Esophagus squamous epithelium (tissue), 5 donors: ENCODE measurements at regions not wholly inside any gene's neighbourhood (a gene's known extent, or its start where the extent isn't known, plus 50 kb on each side); places are given as distances from the start of the nearest gene placed in this dataset.

Source experiments
- DNase-seq: peaks from one replicate; lab custom pipeline; 2025; lab: John Stamatoyannopoulos, UW
- H3K27ac ChIP-seq, 4 donors: fragments of 200-600 bp; sonication (generic); one replicate each; pipeline ENCODE4 v1.5.1; 2016 to 2019; ENCODE audit warnings: mild to moderate bottlenecking in 1 of 4
- H3K27me3 ChIP-seq, 4 donors: fragments of 200-600 bp; sonication (generic); 1 replicate in 3 of 4; 2 replicates in 1 of 4; pipeline versions ENCODE4 v1.5.1 to v1.6.0; 2017 to 2021; ENCODE audit warnings: antibody characterized with exemption in 1 of 4
- H3K36me3 ChIP-seq, 3 donors: fragments of 200-600 bp; sonication (generic); one replicate each; pipeline ENCODE4 v1.5.1; 2016 to 2019
- H3K4me1 ChIP-seq, 3 donors: fragments of 200-600 bp; sonication (generic); one replicate each; pipeline ENCODE4 v1.5.1; 2017 to 2019
- H3K4me3 ChIP-seq, 4 donors: fragments of 200-600 bp; sonication (generic); 1 replicate in 3 of 4; 2 replicates in 1 of 4; pipeline ENCODE4 v1.5.1; 2016 to 2019; ENCODE audit warnings: mild to moderate bottlenecking in 2 of 4, moderate library complexity in 1 of 4
- H3K9me3 ChIP-seq, 3 donors: fragments of 200-600 bp; sonication (generic); one replicate each; pipeline ENCODE4 v1.5.1; 2016 to 2019
- CTCF ChIP-seq, 6 experiments: fragments of 450-650 bp in 4 of 6; fragments of 200-600 bp in 2 of 6; sonication (generic) in 2 of 6; IDR thresholded peaks; one replicate each; pipeline ENCODE4 v1.5.1; 2016 to 2019; ENCODE audit warnings: antibody characterized with exemption in 6 of 6, mild to moderate bottlenecking in 4 of 6, moderate library complexity in 4 of 6
- POLR2A ChIP-seq, 4 donors: fragments of 450-650 bp; IDR thresholded peaks; one replicate each; pipeline ENCODE4 v1.6.1; 2017; ENCODE audit warnings: antibody characterized with exemption in 4 of 4, mild to moderate bottlenecking in 4 of 4, moderate library complexity in 3 of 4
- WGBS, 2 donors: methylation state at CpG; one replicate each; pipeline ENCODE4 v1.1.5; 2018; 5-methylcytosine and 5-hydroxymethylcytosine counted together
- intact Hi-C: fragments of 100-400 bp; cut with DNase I; formaldehyde crosslinking; loops from one replicate; pipeline ENCODE4 v1.15.0; 2022
- donor health status: DM: yes; HTN: yes; CAD: no.

DNA sequence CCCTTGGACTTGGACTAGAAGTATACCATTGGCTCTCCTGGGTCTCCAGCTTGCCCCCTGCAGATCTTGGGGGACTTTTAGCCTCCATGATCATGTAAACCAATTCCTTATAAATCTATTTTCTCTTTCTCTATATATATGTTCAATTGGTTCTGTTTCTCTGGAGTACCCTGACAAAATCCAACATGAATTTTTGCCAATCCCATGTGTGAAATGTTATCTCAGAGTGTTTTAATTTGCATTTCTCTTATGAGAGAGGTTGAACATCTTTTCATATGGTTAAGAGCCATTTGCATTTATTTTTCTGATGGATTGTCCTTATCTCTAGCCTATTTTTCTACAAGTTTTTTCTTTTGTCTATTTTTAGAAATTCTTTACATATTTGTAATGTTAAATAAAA lies 131.7 kb upstream of the NEO1 start:
- no peak for DNase-seq

GRCh38 chr15:72919936-72920465 lies 132.3 kb upstream of the NEO1 start:
- Histone ChIP-seq H3K27ac (no peak overlapping the region), H3K4me1 (no peaks in the 10 kb centered on the region), H3K27me3 (no peaks in the 10 kb centered on the region), H3K9me3 (no peaks in the 10 kb centered on the region), H3K4me3 (no peak overlapping the region), H3K36me3 (no peaks in the 10 kb centered on the region)
- 68 to 79% methylated on average over 5 of the region's 5 CpGs for WGBS, 2 donors
- TF ChIP-seq POLR2A (IDR thresholded peaks at IDR 0.05) = no peak
- TF ChIP-seq CTCF (IDR thresholded peaks at IDR 0.05) = no peak
- intact Hi-C loops = no loop called here
- DNase-seq = no peak

More for the DNA sequence above, 131.7 kb upstream of the NEO1 start:
- H3K27me3 ChIP-seq = no peaks in the 10 kb centered on the region
- no peaks in the 10 kb centered on the region for H3K9me3 ChIP-seq
- intact Hi-C loops = no loop called here
- H3K36me3 ChIP-seq = no peaks in the 10 kb centered on the region
- no peaks in the 10 kb centered on the region for H3K4me1 ChIP-seq
- H3K4me3 ChIP-seq = no peak overlapping the region
- TF ChIP-seq CTCF (IDR thresholded peaks at IDR 0.05) = no peak
- no peak for TF ChIP-seq POLR2A (IDR thresholded peaks at IDR 0.05)
- no peak overlapping the region for H3K27ac ChIP-seq

DNA sequence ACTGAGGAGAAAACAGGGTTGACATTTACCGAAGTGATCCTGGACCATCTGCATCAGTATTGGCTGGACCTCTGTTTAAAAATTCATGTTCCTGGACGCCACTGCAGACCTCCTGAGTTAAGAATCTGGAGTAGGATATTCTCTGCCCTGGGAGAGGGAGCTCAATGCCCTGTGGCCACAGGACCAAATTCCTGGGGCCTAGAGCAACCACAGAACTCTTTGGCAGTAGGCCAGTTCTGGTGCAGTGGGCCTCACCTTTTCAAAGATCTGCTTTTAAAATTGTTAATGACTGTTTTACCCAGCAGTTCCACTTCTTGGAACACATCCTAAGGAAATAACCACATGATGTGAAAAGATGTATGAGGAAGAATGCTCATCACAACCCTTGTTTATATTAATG lies 133.3 kb upstream of the ADPGK start:
- H3K27me3 ChIP-seq = no peaks in the 10 kb centered on the region
- no peak for TF ChIP-seq CTCF (IDR thresholded peaks at IDR 0.05)
- TF ChIP-seq POLR2A (IDR thresholded peaks at IDR 0.05) = no peak
- no peaks in the 10 kb centered on the region for H3K36me3 ChIP-seq
- no peaks in the 10 kb centered on the region for H3K9me3 ChIP-seq
- no peak overlapping the region for H3K27ac ChIP-seq
- no peak for DNase-seq
- no peaks in the 10 kb centered on the region for H3K4me1 ChIP-seq
- no peak overlapping the region for H3K4me3 ChIP-seq
- intact Hi-C loops = no loop called here
- WGBS, 2 donors = 63 to 80% methylated on average over 2 of the region's 2 CpGs

GRCh38 chr15:72916378-72916777 lies 132.8 kb upstream of the ADPGK start:
- Histone ChIP-seq H3K4me1 (no peaks in the 10 kb centered on the region), H3K27me3 (no peaks in the 10 kb centered on the region), H3K9me3 (no peaks in the 10 kb centered on the region), H3K27ac (no peak overlapping the region), H3K36me3 (no peaks in the 10 kb centered on the region), H3K4me3 (no peak overlapping the region)
- 88 to 90% methylated on average over 2 of the region's 2 CpGs for WGBS, 2 donors
- DNase-seq = no peak
- intact Hi-C loops = no loop called here
- TF ChIP-seq CTCF (IDR thresholded peaks at IDR 0.05) (no peak), POLR2A (IDR thresholded peaks at IDR 0.05) (no peak)

DNA sequence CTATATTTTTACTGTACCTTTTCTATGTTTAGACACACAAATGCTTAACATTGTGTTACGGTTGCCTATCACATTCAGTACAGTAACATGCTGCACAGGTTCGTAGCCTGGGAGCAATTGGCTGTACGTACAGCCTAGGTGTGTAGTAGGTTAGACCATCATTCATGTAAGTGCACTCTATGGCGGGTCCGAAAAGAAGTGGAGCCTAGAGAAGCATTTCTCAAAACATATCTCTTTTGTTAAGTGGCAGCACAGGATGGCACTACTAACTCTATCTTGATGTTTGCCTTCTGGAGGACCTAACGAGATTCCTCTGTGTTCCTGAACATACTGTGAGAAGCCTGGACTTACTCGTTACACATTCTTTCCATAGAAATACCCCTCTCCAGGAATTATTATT lies 132.3 kb upstream of the ADPGK start:
- Histone ChIP-seq H3K9me3 (no peaks in the 10 kb centered on the region), H3K36me3 (no peaks in the 10 kb centered on the region), H3K4me1 (no peaks in the 10 kb centered on the region), H3K4me3 (no peak overlapping the region), H3K27ac (no peak overlapping the region), H3K27me3 (no peaks in the 10 kb centered on the region)
- WGBS, 2 donors = 75 to 84% methylated on average over 7 of the region's 7 CpGs
- TF ChIP-seq POLR2A (IDR thresholded peaks at IDR 0.05) (no peak), CTCF (IDR thresholded peaks at IDR 0.05) (no peak)
- DNase-seq = no peak
- intact Hi-C loops = no loop called here
